GM11168 (cell line): ENCODE measurements at regions not wholly inside any gene's neighbourhood (a gene's known extent, or its start where the extent isn't known, plus 50 kb on each side); places are given as distances from the start of the nearest gene placed in this dataset.
"Not testable (repeated sequence)": the region's sequence is repeated elsewhere in the genome, so short reads cannot be mapped to it uniquely, and the experiment has no call there.

Experiments used
- in situ Hi-C: fragments of 300-500 bp; cut with MboI; formaldehyde crosslinking; loops from one replicate; pipeline ENCODE4 v1.12.0; 2022; ENCODE audit warnings: low sequenced_read_pairs; ENCODE audit not compliant: unreplicated experiment

DNA sequence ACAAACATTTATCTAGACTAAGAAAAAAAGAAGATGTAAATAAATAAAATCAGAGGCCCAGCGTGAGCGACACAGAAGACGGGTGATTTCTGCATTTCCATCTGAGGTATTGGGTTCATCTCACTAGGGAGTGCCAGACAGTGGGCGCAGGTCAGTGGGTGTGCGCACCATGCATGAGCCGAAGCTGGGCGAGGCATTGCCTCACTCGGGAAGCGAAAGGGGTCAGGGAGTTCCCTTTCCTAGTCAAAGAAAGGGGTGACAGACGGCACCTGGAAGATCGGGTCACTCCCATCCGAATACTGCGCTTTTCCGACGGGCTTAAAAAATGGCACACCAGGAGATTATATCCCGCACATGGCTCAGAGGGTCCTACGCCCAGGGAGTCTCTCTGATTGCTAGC, 79.5 kb upstream of the ABCD2 start:
- in situ Hi-C loops = loop anchor here (25.0 kb wide), 1 partner anchor 387 kb away; no protein-coding TSS in a partner anchor

GRCh38 chr12:39697108-39697507, 77.5 kb upstream of the ABCD2 start:
- in situ Hi-C loops = loop anchor here (25.0 kb wide), 1 partner anchor 385 kb away; no protein-coding TSS in a partner anchor

DNA sequence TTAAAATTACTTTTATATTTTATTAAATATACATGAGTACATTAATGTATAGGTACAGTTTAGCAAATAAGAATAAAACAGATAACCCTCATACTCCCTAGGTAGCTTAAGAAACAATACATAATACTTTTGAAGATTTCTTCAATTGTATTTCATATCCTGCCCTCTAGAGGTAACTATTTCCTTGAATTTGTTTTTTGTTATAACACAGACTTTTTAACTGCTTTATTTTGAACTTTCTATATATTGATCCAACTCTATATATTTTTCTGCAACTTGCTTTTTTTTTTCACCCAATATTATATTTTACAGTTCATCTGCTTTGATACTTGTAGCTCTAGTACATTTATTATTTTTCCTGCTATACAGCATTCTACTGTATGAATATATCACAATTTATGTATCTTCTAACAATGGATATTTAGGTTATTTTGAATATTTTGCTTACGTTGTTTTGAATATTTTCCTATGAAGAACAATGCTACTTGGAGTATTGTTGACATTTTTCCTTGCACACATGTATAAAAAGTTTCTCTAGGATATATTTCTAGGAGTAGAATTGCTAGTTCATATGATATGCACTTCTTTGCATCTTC, 72.8 kb upstream of the ABCD2 start:
- in situ Hi-C loops = loop anchor here (5.0 to 25.0 kb wide), 2 partner anchors 75 to 380 kb away; partner anchors contain the start of gene ABCD2

- in situ Hi-C loops = loop anchor here (25.0 kb wide), 1 partner anchor 374 kb away; no protein-coding TSS in a partner anchor
Measured at GRCh38 chr12:39685854-39686657, 66.5 kb upstream of the ABCD2 start.

DNA sequence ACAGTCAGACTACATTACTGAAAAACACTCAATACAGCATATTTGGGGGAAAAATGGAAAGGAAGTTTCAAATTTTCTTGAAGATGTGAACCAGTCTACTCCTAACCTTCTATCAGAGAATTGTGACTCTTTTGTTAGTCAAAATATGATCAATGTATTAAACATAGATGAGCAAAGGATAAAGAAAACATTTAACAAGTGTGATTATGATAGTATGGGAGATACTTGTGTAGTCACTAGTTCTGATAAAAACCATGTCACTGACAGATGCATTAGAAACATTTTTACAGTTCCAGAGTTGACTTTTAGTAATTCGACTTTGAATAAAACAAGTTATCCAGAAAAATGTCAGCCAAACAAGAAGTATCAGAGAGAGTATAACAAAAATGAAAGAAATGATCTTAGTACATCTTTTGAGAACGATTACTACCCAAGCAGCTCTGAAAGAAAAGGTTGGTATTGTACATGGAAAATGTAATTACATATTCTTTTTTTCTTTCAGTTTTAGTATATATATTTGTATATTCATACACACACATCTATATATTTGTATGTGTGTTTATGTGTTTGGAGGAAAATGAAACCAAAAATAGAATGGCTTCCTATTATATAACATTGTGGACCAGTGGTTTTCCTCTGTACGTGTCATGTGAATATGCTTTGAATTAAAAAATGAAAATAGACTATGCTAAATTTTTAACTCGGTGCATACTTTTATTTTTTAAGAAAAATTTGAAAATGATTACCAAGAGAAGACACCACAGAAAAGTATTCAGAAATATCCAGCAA, 63.3 kb upstream of the ABCD2 start:
- in situ Hi-C loops = loop anchor here (25.0 kb wide), 1 partner anchor 371 kb away; no protein-coding TSS in a partner anchor

GRCh38 chr12:39675263-39675662, 55.7 kb upstream of the ABCD2 start:
- in situ Hi-C loops = loop anchor here (25.0 kb wide), 1 partner anchor 363 kb away; no protein-coding TSS in a partner anchor

- in situ Hi-C loops = no loop called here
Measured at GRCh38 chr12:39672976-39673375, 53.4 kb upstream of the ABCD2 start.

DNA sequence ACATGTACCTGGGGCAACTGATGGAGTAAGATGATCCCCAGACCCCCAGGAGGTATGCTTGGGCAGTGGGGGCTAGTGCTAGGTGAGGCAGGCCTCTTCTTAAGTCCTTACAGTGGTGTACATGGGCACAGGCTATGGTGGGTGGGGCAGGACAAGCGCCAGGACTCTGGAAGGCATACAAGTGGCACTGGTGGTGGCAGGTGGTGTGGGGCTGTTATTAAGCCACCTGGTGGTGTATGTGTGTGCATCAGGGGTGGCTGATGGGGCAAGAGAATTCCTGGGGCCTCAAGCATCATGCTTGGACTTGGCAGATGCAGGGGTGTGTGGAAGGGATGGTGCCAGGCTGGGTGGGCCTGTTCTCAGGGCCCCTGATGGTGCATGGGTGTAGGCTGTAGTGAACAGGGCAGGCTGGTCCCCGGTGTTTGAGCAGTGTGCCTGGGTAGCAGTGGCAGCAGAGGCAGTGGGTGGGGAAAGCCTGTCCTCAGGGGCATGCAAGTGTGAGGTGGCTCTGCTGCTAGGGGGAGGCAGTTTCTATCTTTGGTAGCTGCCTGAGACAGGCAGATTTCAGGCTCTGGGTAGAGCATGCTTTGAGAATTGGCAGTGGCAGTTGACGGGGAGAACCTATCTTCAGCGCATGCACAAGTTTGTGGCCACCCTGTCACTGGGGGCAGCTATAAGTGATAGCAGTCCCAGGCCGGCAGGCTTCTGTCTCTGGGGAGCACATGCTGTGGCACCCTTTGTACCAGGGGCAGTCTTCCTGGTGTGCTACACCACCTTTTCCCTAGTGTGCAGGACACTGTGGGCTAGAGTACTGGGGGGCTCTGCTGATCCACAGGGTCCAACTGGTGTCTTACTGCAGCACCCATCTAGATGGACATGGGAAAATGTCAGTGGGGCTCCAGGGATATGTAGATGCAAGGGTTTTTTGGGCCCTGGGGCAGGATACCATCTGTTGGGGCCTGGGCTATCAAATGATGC, 52.6 kb upstream of the ABCD2 start:
- in situ Hi-C loops = no loop called here

DNA sequence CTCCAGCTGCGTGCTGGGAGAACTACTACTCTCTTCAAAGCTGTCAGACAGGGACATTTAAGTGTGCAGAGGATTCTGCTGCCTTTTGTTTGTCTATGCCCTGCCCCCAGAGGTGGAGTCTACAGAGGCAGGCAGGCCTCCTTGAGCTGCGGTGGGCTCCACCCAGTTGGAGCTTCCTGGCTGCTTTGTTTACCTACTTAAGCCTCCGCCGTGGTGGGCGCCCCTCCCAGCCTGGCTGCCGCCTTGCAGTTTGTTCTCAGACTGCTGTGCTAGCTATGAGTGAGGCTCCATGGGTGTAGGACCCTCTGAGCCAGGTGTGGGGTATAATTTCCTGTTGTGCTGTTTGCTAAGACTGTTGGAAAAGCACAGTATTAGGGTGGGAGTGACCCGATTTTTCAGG, 49.9 kb upstream of the ABCD2 start:
- in situ Hi-C loops = not testable (repeated sequence)
